Activated CD4-positive, alpha-beta memory T cell treated with anti-CD3 and anti-CD28 coated beads, Interleukin-2, amount 10 ng/mL, durations not matched to agents 7 days and 5 days (primary cell): ENCODE measurements at regions not wholly inside any gene's neighbourhood (a gene's known extent, or its start where the extent isn't known, plus 50 kb on each side); places are given as distances from the start of the nearest gene placed in this dataset.
"Not testable (repeated sequence)": the region's sequence is repeated elsewhere in the genome, so short reads cannot be mapped to it uniquely, and the experiment has no call there.

Experiments used
- CTCF ChIA-PET: fragments of 350-600 bp; sonication (Branson Sonifier 250); formaldehyde crosslinking; loops from one replicate; lab custom pipeline; 2021; ENCODE audit warnings: antibody characterized with exemption, inconsistent platforms; lab: Charles Lee
- POLR2A ChIA-PET: fragments of 350-600 bp; sonication (Branson Sonifier 250); formaldehyde crosslinking; loops from one replicate; lab custom pipeline; 2021; ENCODE audit warnings: antibody characterized with exemption; lab: Charles Lee
- DNase-seq: peaks from one replicate; pipeline ENCODE4 v3.0.0-alpha.2; 2020
- H3K27ac Mint-ChIP-seq: one replicate; pipeline ENCODE4 v1.8.0; 2021; ENCODE audit warnings: mild to moderate bottlenecking, mixed read lengths
- H3K27me3 Mint-ChIP-seq: one replicate; pipeline ENCODE4 v1.8.0; 2021; ENCODE audit warnings: mixed read lengths
- H3K36me3 Mint-ChIP-seq: one replicate; pipeline ENCODE4 v1.8.0; 2021; ENCODE audit warnings: low read depth, mixed read lengths
- H3K4me1 Mint-ChIP-seq: one replicate; pipeline ENCODE4 v1.8.0; 2021; ENCODE audit warnings: mixed read lengths
- H3K4me3 Mint-ChIP-seq: one replicate; pipeline ENCODE4 v1.8.0; 2021; ENCODE audit warnings: mild to moderate bottlenecking, mixed read lengths
- H3K9me3 Mint-ChIP-seq: one replicate; pipeline ENCODE4 v1.8.0; 2021; ENCODE audit warnings: mixed read lengths

- CTCF ChIA-PET = no interaction called here
- Mint-ChIP-seq H3K27ac (no peak overlapping the region), H3K4me3 (no peak overlapping the region), H3K4me1 (no peaks in the 10 kb centered on the region), H3K27me3 (peaks cover 1% of the 10 kb centered on the region), H3K9me3 (no peaks in the 10 kb centered on the region), H3K36me3 (no peaks in the 10 kb centered on the region)
- no peak for DNase-seq
- POLR2A ChIA-PET = no interaction called here
Observed at GRCh38 chr17:34054495-34054894, 200.6 kb upstream of the CCL2 start.

- H3K27ac Mint-ChIP-seq = no peak overlapping the region
Observed at GRCh38 chr17:34055606-34056005, 199.5 kb upstream of the CCL2 start.

GRCh38 chr17:34059423-34060220, 195.5 kb upstream of the CCL2 start:
- no peak for DNase-seq
- Mint-ChIP-seq H3K27me3 (peaks cover 4% of the 10 kb centered on the region), H3K4me1 (no peaks in the 10 kb centered on the region), H3K27ac (no peak overlapping the region), H3K4me3 (no peak overlapping the region), H3K9me3 (no peaks in the 10 kb centered on the region), H3K36me3 (no peaks in the 10 kb centered on the region)
- POLR2A ChIA-PET = no interaction called here
- CTCF ChIA-PET = no interaction called here

More at GRCh38 chr17:34055606-34056005, 199.5 kb upstream of the CCL2 start:
- Mint-ChIP-seq H3K4me3 (no peak overlapping the region), H3K4me1 (no peaks in the 10 kb centered on the region), H3K27me3 (no peaks in the 10 kb centered on the region), H3K9me3 (no peaks in the 10 kb centered on the region), H3K36me3 (no peaks in the 10 kb centered on the region)
- POLR2A ChIA-PET = no interaction called here
- CTCF ChIA-PET = no interaction called here
- no peak for DNase-seq

GRCh38 chr17:34066528-34066927, 188.6 kb upstream of the CCL2 start:
- CTCF ChIA-PET = no interaction called here
- no peaks in the 10 kb centered on the region for H3K9me3 Mint-ChIP-seq
- POLR2A ChIA-PET = no interaction called here
- DNase-seq = no peak
- H3K4me1 Mint-ChIP-seq = no peaks in the 10 kb centered on the region
- peaks cover 4% of the 10 kb centered on the region for H3K27me3 Mint-ChIP-seq
- H3K4me3 Mint-ChIP-seq = no peak overlapping the region
- no peak overlapping the region for H3K27ac Mint-ChIP-seq
- no peaks in the 10 kb centered on the region for H3K36me3 Mint-ChIP-seq

- Mint-ChIP-seq H3K27ac (no peak overlapping the region), H3K27me3 (peaks cover 4% of the 10 kb centered on the region), H3K4me1 (no peaks in the 10 kb centered on the region), H3K36me3 (no peaks in the 10 kb centered on the region), H3K9me3 (no peaks in the 10 kb centered on the region), H3K4me3 (no peak overlapping the region)
- CTCF ChIA-PET = no interaction called here
- no peak for DNase-seq
- POLR2A ChIA-PET = no interaction called here
Observed at GRCh38 chr17:34067011-34067410, 188.1 kb upstream of the CCL2 start.

GRCh38 chr17:34068571-34068970, 186.5 kb upstream of the CCL2 start:
- DNase-seq = no peak
- H3K9me3 Mint-ChIP-seq = no peaks in the 10 kb centered on the region
- ChIA-PET POLR2A (no interaction called here), CTCF (no interaction called here)
- peaks cover under 1% of the 10 kb centered on the region for H3K27me3 Mint-ChIP-seq
- H3K27ac Mint-ChIP-seq = no peak overlapping the region
- H3K36me3 Mint-ChIP-seq = no peaks in the 10 kb centered on the region
- no peak overlapping the region for H3K4me3 Mint-ChIP-seq
- H3K4me1 Mint-ChIP-seq = no peaks in the 10 kb centered on the region

GRCh38 chr17:34070712-34071111, 184.4 kb upstream of the CCL2 start:
- Mint-ChIP-seq H3K27ac (no peak overlapping the region), H3K9me3 (no peaks in the 10 kb centered on the region), H3K27me3 (no peaks in the 10 kb centered on the region), H3K4me1 (no peaks in the 10 kb centered on the region), H3K36me3 (no peaks in the 10 kb centered on the region), H3K4me3 (no peak overlapping the region)
- no peak for DNase-seq
- ChIA-PET CTCF (no interaction called here), POLR2A (no interaction called here)

- H3K27me3 Mint-ChIP-seq = no peaks in the 10 kb centered on the region
- CTCF ChIA-PET = no interaction called here
- peaks cover 2% of the 10 kb centered on the region for H3K9me3 Mint-ChIP-seq
- no peak for DNase-seq
- POLR2A ChIA-PET = no interaction called here
- no peak overlapping the region for H3K4me3 Mint-ChIP-seq
- no peaks in the 10 kb centered on the region for H3K4me1 Mint-ChIP-seq
- no peak overlapping the region for H3K27ac Mint-ChIP-seq
- no peaks in the 10 kb centered on the region for H3K36me3 Mint-ChIP-seq
Observed at GRCh38 chr17:34071886-34072420, 183.1 kb upstream of the CCL2 start.

GRCh38 chr17:34075076-34075475, 180.0 kb upstream of the CCL2 start:
- H3K27ac Mint-ChIP-seq = no peak overlapping the region
- no peaks in the 10 kb centered on the region for H3K4me1 Mint-ChIP-seq
- H3K9me3 Mint-ChIP-seq = peaks cover 2% of the 10 kb centered on the region
- H3K4me3 Mint-ChIP-seq = no peak overlapping the region
- no peaks in the 10 kb centered on the region for H3K27me3 Mint-ChIP-seq
- ChIA-PET POLR2A (no interaction called here), CTCF (no interaction called here)
- no peak for DNase-seq
- H3K36me3 Mint-ChIP-seq = no peaks in the 10 kb centered on the region

- H3K9me3 Mint-ChIP-seq = peaks cover 2% of the 10 kb centered on the region
- no peak overlapping the region for H3K4me3 Mint-ChIP-seq
- H3K27ac Mint-ChIP-seq = no peak overlapping the region
- no peaks in the 10 kb centered on the region for H3K27me3 Mint-ChIP-seq
- H3K36me3 Mint-ChIP-seq = no peaks in the 10 kb centered on the region
- DNase-seq = no peak
- POLR2A ChIA-PET = no interaction called here
- H3K4me1 Mint-ChIP-seq = no peaks in the 10 kb centered on the region
- CTCF ChIA-PET = no interaction called here
Observed at GRCh38 chr17:34076743-34077631, 178.1 kb upstream of the CCL2 start.

GRCh38 chr17:34081269-34081668, 173.8 kb upstream of the CCL2 start:
- DNase-seq = no peak
- Mint-ChIP-seq H3K4me3 (no peak overlapping the region), H3K9me3 (peaks cover under 1% of the 10 kb centered on the region), H3K27me3 (no peaks in the 10 kb centered on the region), H3K36me3 (no peaks in the 10 kb centered on the region), H3K4me1 (no peaks in the 10 kb centered on the region), H3K27ac (no peak overlapping the region)
- POLR2A ChIA-PET = no interaction called here
- CTCF ChIA-PET = interaction anchor here (0.8 kb wide), 1 partner anchor 11 kb away, joined by 3 read pairs; no protein-coding TSS in a partner anchor

- Mint-ChIP-seq H3K4me3 (no peak overlapping the region), H3K9me3 (no peaks in the 10 kb centered on the region), H3K27ac (no peak overlapping the region), H3K27me3 (no peaks in the 10 kb centered on the region), H3K4me1 (no peaks in the 10 kb centered on the region), H3K36me3 (no peaks in the 10 kb centered on the region)
- DNase-seq = no peak
- CTCF ChIA-PET = no interaction called here
- POLR2A ChIA-PET = no interaction called here
Observed at GRCh38 chr17:34082404-34082803, 172.7 kb upstream of the CCL2 start.

- H3K4me3 Mint-ChIP-seq, H3K27ac Mint-ChIP-seq, H3K9me3 Mint-ChIP-seq, DNase-seq, H3K4me1 Mint-ChIP-seq, CTCF ChIA-PET, POLR2A ChIA-PET, H3K36me3 Mint-ChIP-seq, H3K27me3 Mint-ChIP-seq: not testable (repeated sequence)
Observed at GRCh38 chr17:34089042-34089441, 166.0 kb upstream of the CCL2 start.
